Activated CD4-positive, alpha-beta T cell treated with anti-CD3 and anti-CD28 coated beads, Interleukin-2, amount 10 ng/mL, durations not matched to agents 7 days and 5 days (primary cell): ENCODE measurements at regions not wholly inside any gene's neighbourhood (a gene's known extent, or its start where the extent isn't known, plus 50 kb on each side); places are given as distances from the start of the nearest gene placed in this dataset.
"Not testable (repeated sequence)": the region's sequence is repeated elsewhere in the genome, so short reads cannot be mapped to it uniquely, and the experiment has no call there.

Experiments used
- CTCF ChIA-PET: fragments of 350-600 bp; sonication (Branson Sonifier 250); formaldehyde crosslinking; loops from one replicate; lab custom pipeline; 2021; ENCODE audit warnings: antibody characterized with exemption; lab: Charles Lee
- POLR2A ChIA-PET: fragments of 350-600 bp; sonication (Branson Sonifier 250); formaldehyde crosslinking; loops from one replicate; lab custom pipeline; 2021; ENCODE audit warnings: antibody characterized with exemption; lab: Charles Lee
- DNase-seq: peaks from one replicate; pipeline ENCODE4 v3.0.0-alpha.2; 2020
- H3K27ac Mint-ChIP-seq: one replicate; pipeline ENCODE4 v1.8.0; 2021; ENCODE audit warnings: mild to moderate bottlenecking, moderate library complexity, mixed read lengths
- H3K27me3 Mint-ChIP-seq: one replicate; pipeline ENCODE4 v1.8.0; 2021; ENCODE audit warnings: mixed read lengths
- H3K36me3 Mint-ChIP-seq: one replicate; pipeline ENCODE4 v1.8.0; 2021; ENCODE audit warnings: low read depth, mixed read lengths
- H3K4me1 Mint-ChIP-seq: one replicate; pipeline ENCODE4 v1.8.0; 2021; ENCODE audit warnings: mixed read lengths
- H3K4me3 Mint-ChIP-seq: one replicate; pipeline ENCODE4 v1.8.0; 2021; ENCODE audit warnings: mild to moderate bottlenecking, moderate library complexity, mixed read lengths
- H3K9me3 Mint-ChIP-seq: one replicate; pipeline ENCODE4 v1.8.0; 2021; ENCODE audit warnings: mixed read lengths

- H3K9me3 Mint-ChIP-seq = peaks cover 16% of the 10 kb centered on the region
- no peak overlapping the region for H3K4me3 Mint-ChIP-seq
- H3K27ac Mint-ChIP-seq = peak overlapping the region; percentile 91
- peaks cover 12% of the 10 kb centered on the region for H3K36me3 Mint-ChIP-seq
- H3K27me3 Mint-ChIP-seq = no peaks in the 10 kb centered on the region
- peaks cover 56% of the 10 kb centered on the region for H3K4me1 Mint-ChIP-seq
- CTCF ChIA-PET = interaction anchor here (1.0 to 1.4 kb wide), 4 partner anchors 10 to 47 kb away, joined by 3 to 4 read pairs (median 3); no protein-coding TSS in a partner anchor
- POLR2A ChIA-PET = no interaction called here
- DNase-seq = no peak
Observed at GRCh38 chr1:232579958-232580941, 49.7 kb downstream of the SIPA1L2 start.

- peaks cover 15% of the 10 kb centered on the region for H3K9me3 Mint-ChIP-seq
- H3K36me3 Mint-ChIP-seq = peaks cover 12% of the 10 kb centered on the region
- peak overlapping the region; percentile 91 for H3K27ac Mint-ChIP-seq
- POLR2A ChIA-PET = interaction anchor here (0.8 kb wide), 1 partner anchor 344 kb away, joined by 5 read pairs; no protein-coding TSS in a partner anchor
- H3K4me1 Mint-ChIP-seq = peaks cover 59% of the 10 kb centered on the region
- CTCF ChIA-PET = interaction anchor here (1.2 to 1.4 kb wide), 3 partner anchors 11 to 48 kb away, joined by 3 to 4 read pairs (median 3); no protein-coding TSS in a partner anchor
- H3K27me3 Mint-ChIP-seq = no peaks in the 10 kb centered on the region
- no peak for DNase-seq
- peak overlapping the region; percentile 52 for H3K4me3 Mint-ChIP-seq
Observed at GRCh38 chr1:232579466-232579865, 50.5 kb downstream of the SIPA1L2 start.

- peak; percentile 22 for DNase-seq
- Mint-ChIP-seq H3K36me3 (peaks cover 10% of the 10 kb centered on the region), H3K27me3 (no peaks in the 10 kb centered on the region), H3K27ac (peak overlapping the region; percentile 91), H3K4me3 (peak overlapping the region; percentile 52), H3K9me3 (peaks cover 15% of the 10 kb centered on the region), H3K4me1 (peaks cover 60% of the 10 kb centered on the region)
- ChIA-PET POLR2A (interaction anchor here (0.7 to 0.8 kb wide), 2 partner anchors 269 to 345 kb away, joined by 4 to 5 read pairs; no protein-coding TSS in a partner anchor), CTCF (interaction anchor here (0.6 to 1.4 kb wide), 4 partner anchors 12 to 502 kb away, joined by 3 to 4 read pairs (median 4); no protein-coding TSS in a partner anchor)
Observed at GRCh38 chr1:232578651-232579195, 51.2 kb downstream of the SIPA1L2 start.

- Mint-ChIP-seq H3K36me3 (peaks cover 10% of the 10 kb centered on the region), H3K27ac (peak overlapping the region; percentile 71), H3K4me3 (no peak overlapping the region), H3K4me1 (peaks cover 65% of the 10 kb centered on the region), H3K27me3 (no peaks in the 10 kb centered on the region), H3K9me3 (peaks cover 15% of the 10 kb centered on the region)
- POLR2A ChIA-PET = no interaction called here
- CTCF ChIA-PET = interaction anchor here (1.4 kb wide), 2 partner anchors 16 to 50 kb away, joined by 3 to 4 read pairs; no protein-coding TSS in a partner anchor
- DNase-seq = peak; percentile 44
Observed at GRCh38 chr1:232577772-232578171, 52.2 kb downstream of the SIPA1L2 start.

- Mint-ChIP-seq H3K27ac (peak overlapping the region; percentile 77), H3K9me3 (peaks cover 15% of the 10 kb centered on the region), H3K36me3 (peaks cover 10% of the 10 kb centered on the region), H3K4me1 (peaks cover 66% of the 10 kb centered on the region), H3K4me3 (no peak overlapping the region), H3K27me3 (no peaks in the 10 kb centered on the region)
- DNase-seq = no peak
- POLR2A ChIA-PET = no interaction called here
- CTCF ChIA-PET = interaction anchor here (1.4 kb wide), 2 partner anchors 14 to 51 kb away, joined by 3 to 4 read pairs; no protein-coding TSS in a partner anchor
Observed at GRCh38 chr1:232576537-232576936, 53.4 kb downstream of the SIPA1L2 start.

- peaks cover 11% of the 10 kb centered on the region for H3K9me3 Mint-ChIP-seq
- H3K36me3 Mint-ChIP-seq = peaks cover 10% of the 10 kb centered on the region
- H3K27me3 Mint-ChIP-seq = no peaks in the 10 kb centered on the region
- H3K27ac Mint-ChIP-seq = no peak overlapping the region
- POLR2A ChIA-PET = no interaction called here
- no peak overlapping the region for H3K4me3 Mint-ChIP-seq
- no peak for DNase-seq
- H3K4me1 Mint-ChIP-seq = peaks cover 61% of the 10 kb centered on the region
- CTCF ChIA-PET = no interaction called here
Observed at GRCh38 chr1:232575763-232576040, 54.2 kb downstream of the SIPA1L2 start.

GRCh38 chr1:232574889-232575762 is 54.8 kb downstream of the SIPA1L2 start:
- ChIA-PET POLR2A (no interaction called here), CTCF (no interaction called here)
- H3K4me3 Mint-ChIP-seq = no peak overlapping the region
- DNase-seq = no peak
- no peak overlapping the region for H3K27ac Mint-ChIP-seq
- H3K9me3 Mint-ChIP-seq = peaks cover 9% of the 10 kb centered on the region
- H3K27me3 Mint-ChIP-seq = no peaks in the 10 kb centered on the region
- H3K36me3 Mint-ChIP-seq = peaks cover 10% of the 10 kb centered on the region
- H3K4me1 Mint-ChIP-seq = peaks cover 55% of the 10 kb centered on the region

GRCh38 chr1:232574077-232574476 is 55.9 kb downstream of the SIPA1L2 start:
- H3K9me3 Mint-ChIP-seq = peaks cover 9% of the 10 kb centered on the region
- CTCF ChIA-PET = no interaction called here
- H3K4me3 Mint-ChIP-seq = no peak overlapping the region
- peaks cover 45% of the 10 kb centered on the region for H3K4me1 Mint-ChIP-seq
- no peak for DNase-seq
- H3K27ac Mint-ChIP-seq = no peak overlapping the region
- H3K36me3 Mint-ChIP-seq = peaks cover 5% of the 10 kb centered on the region
- H3K27me3 Mint-ChIP-seq = no peaks in the 10 kb centered on the region
- POLR2A ChIA-PET = no interaction called here

- Mint-ChIP-seq H3K4me3 (no peak overlapping the region), H3K4me1 (peaks cover 26% of the 10 kb centered on the region), H3K9me3 (peaks cover 10% of the 10 kb centered on the region), H3K36me3 (peaks cover 5% of the 10 kb centered on the region), H3K27me3 (no peaks in the 10 kb centered on the region), H3K27ac (no peak overlapping the region)
- ChIA-PET POLR2A (no interaction called here), CTCF (interaction anchor here (0.7 kb wide), 1 partner anchor 45 kb away, joined by 4 read pairs; no protein-coding TSS in a partner anchor)
- DNase-seq = no peak
Observed at GRCh38 chr1:232571523-232571922, 58.4 kb downstream of the SIPA1L2 start.

GRCh38 chr1:232570007-232570406 is 59.9 kb downstream of the SIPA1L2 start:
- Mint-ChIP-seq H3K4me1 (peaks cover 14% of the 10 kb centered on the region), H3K9me3 (peaks cover 2% of the 10 kb centered on the region), H3K4me3 (no peak overlapping the region), H3K27ac (no peak overlapping the region), H3K27me3 (no peaks in the 10 kb centered on the region), H3K36me3 (no peaks in the 10 kb centered on the region)
- ChIA-PET POLR2A (no interaction called here), CTCF (no interaction called here)
- no peak for DNase-seq

GRCh38 chr1:232569554-232569921 is 60.4 kb downstream of the SIPA1L2 start:
- H3K9me3 Mint-ChIP-seq, H3K4me3 Mint-ChIP-seq, DNase-seq, POLR2A ChIA-PET, H3K27ac Mint-ChIP-seq, H3K36me3 Mint-ChIP-seq, CTCF ChIA-PET, H3K27me3 Mint-ChIP-seq: not testable (repeated sequence)
- peaks cover 13% of the 10 kb centered on the region for H3K4me1 Mint-ChIP-seq

- Mint-ChIP-seq H3K36me3 (no peaks in the 10 kb centered on the region), H3K27ac (no peak overlapping the region), H3K27me3 (no peaks in the 10 kb centered on the region), H3K9me3 (peaks cover 2% of the 10 kb centered on the region), H3K4me1 (peaks cover 13% of the 10 kb centered on the region), H3K4me3 (no peak overlapping the region)
- POLR2A ChIA-PET = no interaction called here
- DNase-seq = no peak
- CTCF ChIA-PET = no interaction called here
Observed at GRCh38 chr1:232568906-232569553, 60.9 kb downstream of the SIPA1L2 start.
